GM18502 (cell line): ENCODE measurements at regions not wholly inside any gene's neighbourhood (a gene's known extent, or its start where the extent isn't known, plus 50 kb on each side); places are given as distances from the start of the nearest gene placed in this dataset.
"Not testable (repeated sequence)": the region's sequence is repeated elsewhere in the genome, so short reads cannot be mapped to it uniquely, and the experiment has no call there.

Experiments used
- ATAC-seq: cut with Tn5 transposase; IDR thresholded peaks from one replicate; pipeline ENCODE4 v1.9.1; 2021; ENCODE audit warnings: mild to moderate bottlenecking; ENCODE audit not compliant: unreplicated experiment, poor library complexity

- no peak for ATAC-seq
Measured at GRCh38 chr12:46578190-46578982, 205.8 kb upstream of the SLC38A2 start.

GRCh38 chr12:46577063-46577776 lies 204.6 kb upstream of the SLC38A2 start:
- ATAC-seq: no peak

- ATAC-seq: no peak
Measured at GRCh38 chr12:46574847-46575246, 202.3 kb upstream of the SLC38A2 start.

GRCh38 chr12:46573347-46573658 lies 200.7 kb upstream of the SLC38A2 start:
- ATAC-seq: no peak

GRCh38 chr12:46572644-46573346 lies 200.2 kb upstream of the SLC38A2 start:
- ATAC-seq: no peak

GRCh38 chr12:46571608-46572007 lies 199.0 kb upstream of the SLC38A2 start:
- ATAC-seq: no peak

- no peak for ATAC-seq
Measured at GRCh38 chr12:46569826-46570439, 197.4 kb upstream of the SLC38A2 start.

- no peak for ATAC-seq
Measured at GRCh38 chr12:46567667-46568066, 195.1 kb upstream of the SLC38A2 start.

GRCh38 chr12:46562625-46563225 lies 190.2 kb upstream of the SLC38A2 start:
- no peak for ATAC-seq

- ATAC-seq: not testable (repeated sequence)
Measured at GRCh38 chr12:46561769-46562624, 189.4 kb upstream of the SLC38A2 start.

- ATAC-seq: no peak
Measured at GRCh38 chr12:46560874-46561273, 188.3 kb upstream of the SLC38A2 start.

GRCh38 chr12:46560089-46560488 lies 187.5 kb upstream of the SLC38A2 start:
- no peak for ATAC-seq

- no peak for ATAC-seq
Measured at GRCh38 chr12:46559311-46559710, 186.7 kb upstream of the SLC38A2 start.

- no peak for ATAC-seq
Measured at GRCh38 chr12:46558677-46559076, 186.1 kb upstream of the SLC38A2 start.

- ATAC-seq: no peak
Measured at GRCh38 chr12:46557539-46558373, 185.2 kb upstream of the SLC38A2 start.

GRCh38 chr12:46556819-46557524 lies 184.4 kb upstream of the SLC38A2 start:
- ATAC-seq: no peak

GRCh38 chr12:46556105-46556559 lies 183.6 kb upstream of the SLC38A2 start:
- ATAC-seq: no peak

- ATAC-seq: no peak
Measured at GRCh38 chr12:46555406-46555852, 182.9 kb upstream of the SLC38A2 start.
